Jurkat, Clone E6-1 (cell line): ENCODE measurements at regions not wholly inside any gene's neighbourhood (a gene's known extent, or its start where the extent isn't known, plus 50 kb on each side); places are given as distances from the start of the nearest gene placed in this dataset.

Experiments
- DNase-seq: peaks from one replicate; pipeline ENCODE4 v3.0.0-alpha.2; 2011; ENCODE audit warnings: low read depth, low spot score
- H3K4me3 ChIP-seq: 2 replicates; pipeline ENCODE4 v1.5.1; 2011; ENCODE audit warnings: mild to moderate bottlenecking, low read length, control low read depth, moderate library complexity

DNA sequence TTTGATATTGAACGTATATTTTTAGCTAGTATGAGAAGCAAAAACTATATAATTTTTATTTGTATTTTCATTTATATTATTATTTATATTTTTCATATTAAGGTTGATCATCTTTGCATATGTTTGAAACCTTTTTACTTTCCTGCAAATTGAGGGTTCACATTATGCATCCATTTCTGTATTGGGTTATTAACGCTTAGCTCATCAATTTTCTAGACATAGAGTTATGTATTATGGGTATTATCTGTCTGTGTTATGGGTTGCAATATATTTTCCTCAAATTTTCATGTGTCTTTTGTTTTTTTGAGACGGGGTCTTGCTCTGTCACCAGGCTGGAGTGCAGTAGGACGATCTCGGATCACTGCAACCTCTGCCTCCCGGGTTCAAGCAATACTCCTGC, 2377.0 kb upstream of the WWC1 start:
- H3K4me3 ChIP-seq = no peak overlapping the region
- no peak for DNase-seq

- no peak for DNase-seq
- no peak overlapping the region for H3K4me3 ChIP-seq
Observed at GRCh38 chr5:165919196-165919595, 2372.2 kb upstream of the WWC1 start.

- DNase-seq = no peak
- H3K4me3 ChIP-seq = no peak overlapping the region
Observed at GRCh38 chr5:165920655-165921054, 2370.8 kb upstream of the WWC1 start.

GRCh38 chr5:165928971-165929370, 2362.5 kb upstream of the WWC1 start:
- no peak for DNase-seq
- H3K4me3 ChIP-seq = no peak overlapping the region

GRCh38 chr5:165940541-165940940, 2350.9 kb upstream of the WWC1 start:
- H3K4me3 ChIP-seq = no peak overlapping the region
- DNase-seq = no peak

DNA sequence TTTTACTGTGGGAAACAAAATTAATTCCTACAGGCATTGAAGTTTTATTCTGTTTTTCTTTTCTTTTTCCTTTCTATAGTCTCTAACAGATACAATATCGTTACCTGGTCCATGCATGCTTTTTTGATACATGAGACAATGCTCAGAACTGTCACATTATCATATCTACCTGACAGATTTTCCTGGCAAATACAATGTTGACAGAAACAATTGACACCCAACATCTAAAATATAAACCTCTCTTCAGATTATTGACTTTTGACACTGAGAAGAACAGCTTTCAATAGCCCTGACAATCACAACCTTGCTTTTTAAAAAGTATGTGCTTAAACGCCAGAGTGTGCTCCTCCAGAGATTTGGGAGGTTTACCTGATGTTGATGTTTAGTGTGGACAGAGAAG, 2334.6 kb upstream of the WWC1 start:
- no peak overlapping the region for H3K4me3 ChIP-seq
- DNase-seq = no peak

DNA sequence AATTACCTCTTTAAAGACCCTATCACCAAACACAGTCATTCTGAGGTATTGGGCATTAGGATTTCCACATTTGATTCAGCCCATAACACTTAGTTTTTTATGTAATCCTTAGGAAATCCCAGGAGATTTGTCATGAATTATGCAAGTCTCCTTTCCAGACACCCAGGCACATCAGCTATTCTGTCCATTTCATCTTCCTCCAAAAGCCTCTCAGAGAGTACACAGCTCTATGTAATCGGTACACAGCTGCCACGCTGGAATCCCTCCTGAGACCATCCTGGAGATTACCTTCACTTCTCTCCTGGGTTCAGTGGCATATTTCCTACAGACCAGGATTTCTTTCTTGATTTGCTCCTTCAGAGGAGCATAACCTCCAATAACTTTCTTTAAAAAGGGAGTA, 2309.8 kb upstream of the WWC1 start:
- H3K4me3 ChIP-seq = no peak overlapping the region
- DNase-seq = no peak

DNA sequence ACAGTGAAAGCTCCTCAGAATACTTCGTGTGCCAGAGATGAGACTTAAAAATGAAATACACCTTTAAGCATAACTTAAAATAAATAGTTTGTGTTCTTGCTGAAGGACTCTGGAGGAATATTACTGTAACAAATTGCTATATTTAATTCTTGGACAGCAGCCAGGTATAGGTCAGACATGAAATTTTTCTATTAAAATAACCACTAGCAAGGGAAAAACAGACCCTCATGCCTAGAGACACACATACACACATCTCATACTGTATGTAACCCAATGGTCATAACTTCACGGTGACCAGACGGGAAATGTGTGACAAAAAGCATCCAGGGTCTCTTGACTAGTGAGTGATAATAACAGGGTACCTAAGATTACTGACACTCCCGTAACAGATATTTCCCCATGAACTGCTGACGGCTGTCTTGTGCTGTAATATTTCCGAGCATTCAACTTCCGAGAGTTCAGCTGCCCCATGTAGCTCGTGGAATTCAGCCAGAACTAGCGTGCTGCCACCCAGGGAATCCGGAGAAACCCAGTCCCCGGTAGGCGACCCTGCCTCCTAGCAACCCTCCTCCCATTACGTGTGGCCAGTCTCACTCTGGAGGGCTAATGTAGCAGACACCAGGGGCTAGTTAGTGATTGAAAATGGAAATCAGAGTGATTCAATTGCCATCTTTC, 2295.1 kb upstream of the WWC1 start:
- H3K4me3 ChIP-seq = no peak overlapping the region
- no peak for DNase-seq

- DNase-seq = no peak
- H3K4me3 ChIP-seq = no peak overlapping the region
Observed at GRCh38 chr5:165999693-166000320, 2291.6 kb upstream of the WWC1 start.

GRCh38 chr5:166004006-166004405, 2287.4 kb upstream of the WWC1 start:
- no peak overlapping the region for H3K4me3 ChIP-seq
- no peak for DNase-seq

- no peak for DNase-seq
Observed at GRCh38 chr5:166013415-166013814, 2278.0 kb upstream of the WWC1 start.

GRCh38 chr5:166014256-166014655, 2277.2 kb upstream of the WWC1 start:
- DNase-seq = no peak
- no peak overlapping the region for H3K4me3 ChIP-seq

More at GRCh38 chr5:166013415-166013814, 2278.0 kb upstream of the WWC1 start:
- no peak overlapping the region for H3K4me3 ChIP-seq

DNA sequence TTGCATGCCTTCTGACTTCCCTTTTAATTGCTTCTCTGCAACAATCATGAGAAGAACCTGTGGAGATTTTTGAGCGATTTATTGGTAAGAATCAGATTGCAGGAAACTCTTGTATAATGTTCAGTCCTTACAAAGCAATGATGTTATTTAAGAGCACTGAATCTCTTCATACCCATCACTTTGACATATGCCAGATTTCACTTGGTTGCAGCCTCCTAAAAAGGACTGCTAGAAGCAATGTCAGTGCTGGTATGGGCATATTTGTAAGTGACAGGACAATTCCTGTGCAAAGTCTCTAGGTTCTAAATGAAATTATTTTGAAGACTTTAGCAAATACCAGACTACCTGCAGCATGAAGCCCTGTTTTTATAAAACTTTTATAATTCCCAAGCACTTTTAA, 2272.7 kb upstream of the WWC1 start:
- no peak overlapping the region for H3K4me3 ChIP-seq
- DNase-seq = no peak

- DNase-seq = no peak
- no peak overlapping the region for H3K4me3 ChIP-seq
Observed at GRCh38 chr5:166022065-166022464, 2269.4 kb upstream of the WWC1 start.

- no peak for DNase-seq
- H3K4me3 ChIP-seq = no peak overlapping the region
Observed at GRCh38 chr5:166024970-166025369, 2266.5 kb upstream of the WWC1 start.

- no peak for DNase-seq
- no peak overlapping the region for H3K4me3 ChIP-seq
Observed at GRCh38 chr5:166027582-166027981, 2263.9 kb upstream of the WWC1 start.

- no peak overlapping the region for H3K4me3 ChIP-seq
Observed at GRCh38 chr5:166031926-166032325, 2259.5 kb upstream of the WWC1 start.

GRCh38 chr5:166032601-166033000, 2258.8 kb upstream of the WWC1 start:
- no peak for DNase-seq
- no peak overlapping the region for H3K4me3 ChIP-seq

More at GRCh38 chr5:166031926-166032325, 2259.5 kb upstream of the WWC1 start:
- no peak for DNase-seq

DNA sequence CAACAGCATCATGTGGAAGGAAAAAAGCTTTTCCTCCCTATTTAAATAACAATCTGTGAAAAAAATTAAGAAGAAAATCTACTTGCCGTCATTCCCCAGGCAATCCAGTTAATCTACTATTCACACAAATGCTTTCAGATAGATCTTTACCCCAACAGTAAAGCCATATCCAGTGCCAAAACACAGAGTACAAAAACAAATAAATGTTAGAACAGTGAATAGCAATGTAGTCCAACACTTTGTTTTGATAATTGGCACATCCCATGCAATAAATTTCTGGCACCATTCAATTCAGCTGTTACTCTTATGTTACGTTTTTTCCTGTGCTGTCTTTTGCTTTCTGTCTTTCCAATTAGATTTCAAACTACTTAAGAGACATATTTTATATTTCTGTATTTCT, 2245.5 kb upstream of the WWC1 start:
- H3K4me3 ChIP-seq = no peak overlapping the region
- DNase-seq = no peak

GRCh38 chr5:166046956-166047355, 2244.5 kb upstream of the WWC1 start:
- DNase-seq = no peak
- H3K4me3 ChIP-seq = no peak overlapping the region

DNA sequence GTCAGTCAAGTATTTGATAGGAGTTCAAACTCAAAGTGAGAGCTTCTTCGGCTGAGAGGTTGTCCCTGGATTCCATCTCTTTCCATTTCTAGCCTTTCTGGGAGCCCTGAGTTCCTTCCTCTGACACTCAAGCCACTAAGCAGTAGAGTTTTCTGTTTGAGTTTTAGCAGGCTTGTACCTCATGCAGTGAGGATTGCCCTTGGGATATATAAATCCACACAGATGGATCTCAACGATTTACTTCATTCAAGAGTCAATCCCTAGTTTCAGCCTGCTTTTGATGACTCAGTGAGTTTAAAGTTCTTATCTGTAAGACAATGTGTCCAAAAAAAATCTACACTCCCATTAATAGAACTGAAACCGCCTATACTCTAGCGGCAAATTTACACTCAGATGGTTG, 2240.9 kb upstream of the WWC1 start:
- no peak for DNase-seq
- no peak overlapping the region for H3K4me3 ChIP-seq
